RWPE1 (cell line): ENCODE measurements at regions not wholly inside any gene's neighbourhood (a gene's known extent, or its start where the extent isn't known, plus 50 kb on each side); places are given as distances from the start of the nearest gene placed in this dataset.

Experiments used
- CTCF ChIA-PET: fragments of 350-600 bp; sonication (Branson Sonifier 250); formaldehyde crosslinking; extraction: SDS; loops from one replicate; lab custom pipeline; 2021; lab: Yijun Ruan, JAX
- POLR2A ChIA-PET: fragments of 400-600 bp; formaldehyde crosslinking; extraction: SDS; loops from one replicate; lab custom pipeline; 2020; ENCODE audit warnings: antibody characterized with exemption; ENCODE audit not compliant: low non-redundant PET; lab: Yijun Ruan, JAX
- DNase-seq: peaks from one replicate; pipeline ENCODE4 v3.0.0; 2012; ENCODE audit warnings: low spot score
- H3K27ac ChIP-seq: fragments of 450-650 bp; 2 replicates; pipeline ENCODE4 v1.5.1; 2017
- TF ChIP-seq, protein P1 (sequence below): fragments of 450-650 bp; conservative IDR thresholded peaks from 2 replicates; pipeline ENCODE4 v1.5.1; 2017; ENCODE audit warnings: low read depth, mild to moderate bottlenecking

DNA sequence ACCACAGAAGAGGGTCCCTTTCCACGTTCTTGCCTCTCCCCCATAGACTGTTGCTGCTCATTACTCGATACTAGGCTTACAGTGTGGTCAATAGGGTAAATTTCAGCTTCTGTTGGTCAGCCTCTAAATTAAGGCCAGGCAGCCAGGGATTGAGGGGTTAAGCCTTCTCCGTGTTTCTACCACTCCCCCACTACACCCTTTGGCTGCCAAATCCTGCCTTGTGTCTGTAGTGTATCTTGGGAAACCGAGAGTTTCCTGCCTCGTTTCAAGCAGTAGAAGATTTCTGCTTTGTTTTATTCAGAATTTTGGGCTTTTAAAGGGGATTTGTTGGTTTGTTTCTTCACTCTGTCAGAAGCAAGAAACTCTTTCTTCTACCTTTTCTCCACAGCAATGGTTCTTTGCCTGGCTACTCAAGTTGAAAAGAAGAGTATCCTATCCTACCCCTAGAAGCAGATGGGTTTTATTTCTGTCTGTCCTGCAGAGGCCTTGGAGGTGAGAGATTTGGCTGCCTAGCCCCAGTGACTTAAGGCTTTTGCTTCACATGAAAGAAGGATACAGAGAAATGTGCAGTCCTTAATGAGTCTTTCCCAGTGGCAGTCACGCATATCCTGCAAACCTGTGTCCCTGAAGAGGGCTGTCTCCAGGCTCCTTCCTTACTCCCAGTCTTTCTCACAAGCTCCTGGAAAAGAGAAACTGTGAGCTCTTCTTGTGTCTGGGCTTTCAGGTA is 261.5 kb upstream of the TANK start:
- no peak overlapping the region for H3K27ac ChIP-seq
- ChIA-PET CTCF (no interaction called here), POLR2A (no interaction called here)
- TF ChIP-seq, protein P1, sequence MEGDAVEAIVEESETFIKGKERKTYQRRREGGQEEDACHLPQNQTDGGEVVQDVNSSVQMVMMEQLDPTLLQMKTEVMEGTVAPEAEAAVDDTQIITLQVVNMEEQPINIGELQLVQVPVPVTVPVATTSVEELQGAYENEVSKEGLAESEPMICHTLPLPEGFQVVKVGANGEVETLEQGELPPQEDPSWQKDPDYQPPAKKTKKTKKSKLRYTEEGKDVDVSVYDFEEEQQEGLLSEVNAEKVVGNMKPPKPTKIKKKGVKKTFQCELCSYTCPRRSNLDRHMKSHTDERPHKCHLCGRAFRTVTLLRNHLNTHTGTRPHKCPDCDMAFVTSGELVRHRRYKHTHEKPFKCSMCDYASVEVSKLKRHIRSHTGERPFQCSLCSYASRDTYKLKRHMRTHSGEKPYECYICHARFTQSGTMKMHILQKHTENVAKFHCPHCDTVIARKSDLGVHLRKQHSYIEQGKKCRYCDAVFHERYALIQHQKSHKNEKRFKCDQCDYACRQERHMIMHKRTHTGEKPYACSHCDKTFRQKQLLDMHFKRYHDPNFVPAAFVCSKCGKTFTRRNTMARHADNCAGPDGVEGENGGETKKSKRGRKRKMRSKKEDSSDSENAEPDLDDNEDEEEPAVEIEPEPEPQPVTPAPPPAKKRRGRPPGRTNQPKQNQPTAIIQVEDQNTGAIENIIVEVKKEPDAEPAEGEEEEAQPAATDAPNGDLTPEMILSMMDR: no peak
- no peak for DNase-seq

DNA sequence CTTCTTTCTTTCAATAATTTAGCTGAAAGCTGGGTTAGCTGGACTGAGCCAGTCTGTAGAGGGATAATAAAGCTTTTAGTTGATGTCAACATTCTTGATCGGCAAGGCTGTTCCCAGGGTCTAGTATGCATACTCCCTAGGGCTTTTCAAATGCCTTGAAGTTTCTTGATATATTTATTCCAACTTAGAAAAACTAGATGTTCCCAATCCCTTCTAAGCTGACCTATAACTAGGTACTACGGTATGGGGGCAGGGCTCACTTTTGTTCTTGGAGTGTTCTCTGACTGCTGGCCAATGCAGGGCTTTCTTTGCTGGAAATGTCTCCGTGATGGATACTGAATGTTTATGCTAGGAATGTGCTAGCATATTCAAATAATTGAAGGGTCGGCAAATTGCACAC is 258.6 kb upstream of the TANK start:
- ChIA-PET POLR2A (no interaction called here), CTCF (no interaction called here)
- DNase-seq: no peak
- TF ChIP-seq, protein P1: no peak
- H3K27ac ChIP-seq: no peak overlapping the region

DNA sequence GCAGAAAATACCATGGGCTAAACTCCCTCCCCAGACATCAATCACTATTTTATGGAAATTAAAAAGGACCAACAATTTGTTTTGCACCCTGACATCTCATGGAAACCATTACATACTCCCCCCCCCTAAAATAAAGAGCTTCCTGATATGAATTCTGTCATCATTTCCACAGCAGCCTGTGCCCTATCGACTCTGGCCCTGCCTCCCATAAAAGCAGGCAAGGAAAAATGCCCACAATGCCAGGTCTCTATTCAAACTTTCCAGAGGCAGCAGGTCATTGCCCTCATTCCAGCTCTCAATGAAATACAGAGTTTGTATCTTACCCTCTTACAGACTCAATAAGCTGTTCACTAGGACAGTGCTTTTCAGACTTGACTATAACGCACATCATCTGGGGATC is 254.4 kb upstream of the TANK start:
- ChIA-PET POLR2A (interaction anchor here (0.6 kb wide), 1 partner anchor 408 kb away, joined by 4 read pairs; no protein-coding TSS in a partner anchor), CTCF (no interaction called here)
- no peak for DNase-seq
- TF ChIP-seq, protein P1: no peak
- H3K27ac ChIP-seq: no peak overlapping the region

DNA sequence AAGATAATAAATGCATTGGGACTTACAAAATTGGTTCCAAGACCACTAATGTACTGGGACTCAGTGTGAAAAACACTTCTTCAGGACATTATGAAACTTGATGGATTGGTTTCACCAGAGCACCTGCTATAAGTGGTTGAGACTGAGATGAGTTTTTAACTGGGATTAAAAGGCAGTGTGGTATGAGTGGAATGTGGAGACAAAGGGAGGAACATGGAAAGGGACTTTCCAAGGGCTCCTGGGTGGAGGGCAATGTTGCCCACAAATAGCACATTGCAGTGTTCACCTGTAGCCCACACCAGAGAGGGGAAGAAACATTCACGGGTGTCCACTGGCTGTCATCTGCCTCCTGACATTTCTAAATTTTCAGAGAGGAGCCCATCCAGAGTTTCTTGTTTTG is 253.3 kb upstream of the TANK start:
- no peak overlapping the region for H3K27ac ChIP-seq
- POLR2A ChIA-PET: no interaction called here
- CTCF ChIA-PET: no interaction called here
- TF ChIP-seq, protein P1: no peak
- DNase-seq: no peak

DNA sequence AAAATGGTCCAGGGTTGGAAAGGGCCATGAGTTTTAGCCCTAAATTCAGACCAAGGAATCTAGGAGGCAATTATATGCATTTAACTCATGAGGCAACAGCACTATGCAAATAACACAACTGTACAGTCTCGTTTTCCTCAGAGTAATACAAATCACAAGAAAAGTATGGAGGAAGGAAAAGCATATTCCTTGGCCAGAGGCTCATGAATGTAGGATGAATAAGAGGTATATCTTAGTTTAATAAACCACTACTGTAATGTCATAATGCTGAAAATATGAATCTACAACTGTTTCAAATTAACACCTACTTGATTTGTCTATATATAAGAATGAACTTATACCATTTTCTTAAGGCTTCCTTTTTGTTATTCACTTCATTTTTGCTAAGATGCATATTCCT is 252.5 kb upstream of the TANK start:
- no peak for DNase-seq
- no peak overlapping the region for H3K27ac ChIP-seq
- ChIA-PET POLR2A (no interaction called here), CTCF (interaction anchor here (0.5 kb wide), 1 partner anchor 63 kb away, joined by 3 read pairs; no protein-coding TSS in a partner anchor)
- TF ChIP-seq, protein P1: no peak

DNA sequence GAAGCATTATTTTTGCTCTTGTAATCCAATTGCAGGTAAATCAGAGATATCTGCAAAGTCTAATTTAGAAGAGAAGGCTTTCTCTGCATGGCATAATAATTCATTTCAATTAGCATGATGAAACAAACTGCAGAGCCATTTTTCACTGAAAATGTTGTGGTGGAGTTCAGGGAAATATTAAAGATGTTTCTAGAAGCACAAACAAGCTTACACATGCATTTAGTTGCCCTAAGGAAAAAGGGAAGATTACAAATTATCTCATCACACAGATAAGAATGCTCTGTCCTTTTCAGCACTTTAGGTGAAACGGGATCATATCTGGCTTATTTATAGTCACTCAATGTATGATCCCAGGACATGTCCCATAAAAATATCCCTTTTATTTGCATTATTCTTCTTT is 252.1 kb upstream of the TANK start:
- ChIA-PET CTCF (interaction anchor here (0.5 to 0.6 kb wide), 2 partner anchors 39 to 62 kb away, joined by 3 to 4 read pairs; no protein-coding TSS in a partner anchor), POLR2A (no interaction called here)
- TF ChIP-seq, protein P1: no peak
- DNase-seq: no peak
- no peak overlapping the region for H3K27ac ChIP-seq
